Middle frontal gyrus (tissue), 1 donor: ENCODE measurements at regions not wholly inside any gene's neighbourhood (a gene's known extent, or its start where the extent isn't known, plus 50 kb on each side); places are given as distances from the start of the nearest gene placed in this dataset.
A peak's percentile ranks its signal among the peaks of the same experiment; 100 is the strongest.

Experiments used
- DNase-seq: peaks from one replicate; pipeline ENCODE4 v3.0.0-alpha.2; 2015; ENCODE audit warnings: low spot score; ENCODE audit errors: extremely low spot score

DNA sequence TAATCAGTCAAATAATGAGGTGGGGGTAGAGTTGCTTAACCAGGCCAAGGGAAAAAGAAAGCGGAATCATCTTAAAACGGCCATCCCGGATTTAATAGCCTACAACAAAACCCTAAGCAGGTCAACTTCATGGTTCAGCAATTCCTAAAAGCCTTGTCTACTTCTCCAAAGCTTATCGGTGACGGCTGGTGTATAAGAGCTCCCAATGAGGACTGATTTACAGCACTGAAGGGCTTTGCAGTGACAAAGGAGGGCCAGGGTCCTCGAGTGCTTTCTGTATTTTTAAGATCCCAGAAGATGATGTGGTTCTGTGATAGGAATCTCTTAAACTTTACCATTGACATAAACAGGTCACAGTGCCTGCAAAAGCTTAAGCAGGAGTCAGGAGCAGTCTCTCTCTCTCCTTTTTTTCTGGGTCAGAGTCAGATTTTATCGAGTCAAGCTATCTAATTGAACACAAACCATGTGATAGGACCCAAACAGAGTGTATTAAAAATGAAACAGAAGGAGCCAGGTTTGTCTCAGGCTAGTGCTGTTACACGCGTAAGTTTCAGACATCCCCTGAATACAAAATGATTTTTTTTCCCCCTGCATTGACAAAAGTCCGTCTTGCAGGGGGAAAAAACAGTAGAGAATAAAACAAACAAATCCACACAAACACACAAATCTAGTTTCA is 663.6 kb upstream of the ZNF608 start:
- no peak for DNase-seq

DNA sequence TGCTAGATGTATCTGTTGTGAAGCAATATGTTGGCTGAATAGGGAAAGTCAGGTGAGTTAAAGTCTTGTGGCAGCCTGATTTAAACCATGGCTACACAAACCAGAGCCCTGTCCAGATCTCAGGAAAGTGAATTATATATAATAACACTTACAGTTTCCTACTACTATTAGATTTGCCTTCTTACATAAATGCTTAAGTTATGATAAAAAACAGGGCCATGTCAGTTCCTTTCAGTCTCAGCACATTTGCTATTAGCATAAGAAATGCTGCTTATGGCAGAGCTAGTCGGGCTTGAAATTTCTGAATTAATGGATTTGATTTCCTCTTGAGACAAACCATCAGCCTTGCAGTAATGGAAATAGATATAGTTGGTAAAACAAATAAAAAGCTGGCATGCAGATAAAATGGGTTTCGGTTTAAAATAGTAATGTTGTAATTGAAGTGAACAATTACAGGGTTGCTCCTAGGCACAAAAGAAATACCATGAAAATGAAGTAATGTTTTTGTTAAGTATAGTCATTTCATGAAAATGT is 664.2 kb upstream of the ZNF608 start:
- no peak for DNase-seq

DNA sequence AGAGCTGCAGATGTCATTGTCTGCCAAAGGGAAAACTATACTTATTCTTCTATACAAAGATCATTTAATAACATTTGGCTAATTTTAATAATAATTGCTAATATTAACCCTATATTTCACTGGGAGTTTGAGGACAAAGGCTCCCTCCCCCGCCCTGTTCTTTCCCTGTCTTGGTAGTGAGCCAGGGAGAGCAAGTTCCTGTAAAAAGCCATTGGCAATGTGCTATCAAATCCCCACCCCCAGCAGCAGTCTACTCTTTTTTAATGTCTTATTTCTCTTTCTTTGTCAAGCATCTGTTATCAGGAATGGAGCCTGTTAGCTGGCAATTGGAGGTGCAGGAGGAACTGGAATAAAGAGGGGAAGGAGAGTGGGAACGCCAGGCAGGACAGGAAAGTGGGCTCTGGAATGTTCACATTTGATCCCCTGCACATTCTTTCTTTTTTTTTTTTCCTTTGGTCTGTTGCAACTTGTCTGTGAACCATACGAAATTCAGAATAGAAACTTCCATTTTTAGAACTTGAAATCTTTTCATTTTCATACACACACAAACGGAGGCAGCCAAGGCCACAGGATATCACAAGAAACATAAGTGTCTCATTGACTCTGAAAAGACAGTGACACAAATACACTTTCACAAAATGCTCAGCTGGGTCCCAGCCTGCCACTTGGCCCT is 664.8 kb upstream of the ZNF608 start:
- no peak for DNase-seq

GRCh38 chr5:125411744-125412560 is 665.5 kb upstream of the ZNF608 start:
- peak; percentile 39 for DNase-seq

GRCh38 chr5:125412561-125413495 is 666.4 kb upstream of the ZNF608 start:
- DNase-seq: peak; percentile 87

DNA sequence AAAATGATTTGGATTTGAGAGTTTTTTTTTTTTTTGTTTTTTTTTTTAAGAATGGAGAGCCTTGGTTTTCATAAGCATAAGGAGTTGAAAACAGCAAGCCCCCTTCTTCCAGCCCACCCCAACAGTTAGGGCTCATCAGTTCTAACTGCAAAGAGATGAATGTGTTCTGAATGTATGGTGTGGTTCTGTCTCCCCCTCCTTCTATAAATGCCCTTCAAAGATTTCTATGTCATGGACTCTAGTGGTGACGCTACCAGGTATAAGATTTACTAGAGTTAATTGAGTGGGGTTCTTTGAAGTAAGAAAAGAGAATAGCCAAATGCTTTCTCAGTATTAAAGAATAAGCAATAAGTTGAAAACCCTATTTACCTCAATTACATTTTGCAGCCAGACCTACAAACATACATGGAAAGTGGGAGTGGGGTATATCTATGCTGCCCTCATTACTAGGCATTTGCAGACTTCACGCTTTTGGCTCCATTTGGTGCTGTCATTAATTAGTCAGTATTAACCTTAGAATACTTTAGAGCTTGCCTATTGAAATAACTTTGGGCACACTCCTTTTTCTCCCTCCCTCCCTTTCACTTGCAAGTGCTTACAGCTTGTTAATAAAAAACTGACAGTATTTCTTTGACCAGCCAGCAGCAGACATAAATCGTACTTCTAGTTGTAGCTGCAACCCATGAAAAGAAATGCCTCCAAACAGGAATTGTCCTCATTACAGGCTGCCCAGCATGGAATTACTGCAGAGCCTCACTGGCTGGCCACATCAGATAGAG is 667.2 kb upstream of the ZNF608 start:
- no peak for DNase-seq

DNA sequence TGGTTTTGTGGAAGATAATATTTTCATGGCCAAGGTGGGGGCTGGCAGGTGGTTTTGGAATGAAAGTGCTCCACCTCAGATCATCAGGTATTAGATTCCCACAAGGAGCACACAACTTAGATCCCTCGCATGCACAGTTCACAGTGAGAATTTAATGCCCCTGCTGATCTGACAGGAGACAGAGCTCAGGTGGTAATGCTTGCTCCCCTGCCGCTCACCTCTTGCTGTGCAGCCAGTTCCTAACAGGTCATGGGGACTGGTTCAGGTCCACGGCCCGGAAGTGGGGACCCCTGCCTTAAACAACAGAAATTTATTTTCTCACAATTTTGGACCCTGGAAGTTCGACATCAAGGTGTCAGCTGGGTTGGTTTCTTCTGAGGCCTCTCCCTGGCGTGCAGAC is 668.7 kb upstream of the ZNF608 start:
- DNase-seq: no peak

DNA sequence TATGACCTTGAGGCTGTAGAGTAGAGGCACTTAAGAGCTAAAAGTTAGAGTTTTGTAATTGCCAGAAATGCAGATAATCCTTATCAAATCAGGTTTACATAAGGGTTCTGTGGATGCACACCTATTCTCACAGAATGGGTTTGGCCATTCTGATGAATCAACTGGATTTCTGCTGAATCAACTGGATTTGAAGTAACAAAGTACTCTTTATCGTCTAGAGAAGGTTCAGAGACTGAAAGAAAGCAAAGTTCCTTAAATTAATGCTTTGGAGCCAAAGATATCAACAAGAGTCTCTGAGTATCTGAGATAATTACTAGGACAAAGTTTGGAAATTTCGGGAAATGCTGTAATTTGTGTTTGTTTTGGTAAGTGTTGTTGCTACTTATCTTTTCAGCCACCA is 669.6 kb upstream of the ZNF608 start:
- no peak for DNase-seq

DNA sequence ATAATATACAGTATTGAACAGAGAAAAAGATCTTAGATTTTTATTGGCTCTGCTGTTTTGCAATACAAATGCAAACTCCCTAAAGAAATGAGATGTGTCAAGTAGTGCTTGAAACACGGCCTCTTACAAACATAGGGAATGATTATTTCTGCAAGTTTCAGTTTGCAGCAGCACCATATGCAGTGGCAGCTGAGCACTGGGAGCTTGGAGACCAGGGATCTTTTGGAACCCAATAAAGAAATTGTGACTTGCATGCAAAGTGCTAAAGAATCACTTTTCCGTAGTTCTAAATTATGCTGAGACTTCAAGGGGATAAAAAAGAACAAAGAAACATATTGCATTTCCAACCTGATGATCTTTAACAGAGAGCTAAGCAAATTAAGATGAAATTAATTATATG is 674.6 kb upstream of the ZNF608 start:
- no peak for DNase-seq

DNA sequence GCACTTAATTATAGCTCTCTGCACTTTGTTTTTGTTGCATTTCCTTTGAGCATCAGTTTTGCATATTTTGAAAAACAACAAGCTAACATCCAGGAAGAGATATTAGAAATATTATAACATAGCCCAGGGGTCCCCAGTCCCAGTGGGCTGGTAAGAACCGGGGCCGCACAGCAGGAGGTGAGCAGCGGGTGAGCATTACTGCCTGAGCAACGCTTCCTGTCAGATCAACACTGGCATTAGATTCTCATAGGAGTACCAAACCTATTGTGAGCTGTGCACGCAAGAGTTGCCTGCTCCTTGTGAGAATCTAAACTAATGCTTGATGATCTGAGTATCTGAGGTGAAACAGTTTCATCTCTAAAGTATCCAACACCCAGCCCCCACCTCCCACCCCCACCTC is 675.9 kb upstream of the ZNF608 start:
- no peak for DNase-seq

DNA sequence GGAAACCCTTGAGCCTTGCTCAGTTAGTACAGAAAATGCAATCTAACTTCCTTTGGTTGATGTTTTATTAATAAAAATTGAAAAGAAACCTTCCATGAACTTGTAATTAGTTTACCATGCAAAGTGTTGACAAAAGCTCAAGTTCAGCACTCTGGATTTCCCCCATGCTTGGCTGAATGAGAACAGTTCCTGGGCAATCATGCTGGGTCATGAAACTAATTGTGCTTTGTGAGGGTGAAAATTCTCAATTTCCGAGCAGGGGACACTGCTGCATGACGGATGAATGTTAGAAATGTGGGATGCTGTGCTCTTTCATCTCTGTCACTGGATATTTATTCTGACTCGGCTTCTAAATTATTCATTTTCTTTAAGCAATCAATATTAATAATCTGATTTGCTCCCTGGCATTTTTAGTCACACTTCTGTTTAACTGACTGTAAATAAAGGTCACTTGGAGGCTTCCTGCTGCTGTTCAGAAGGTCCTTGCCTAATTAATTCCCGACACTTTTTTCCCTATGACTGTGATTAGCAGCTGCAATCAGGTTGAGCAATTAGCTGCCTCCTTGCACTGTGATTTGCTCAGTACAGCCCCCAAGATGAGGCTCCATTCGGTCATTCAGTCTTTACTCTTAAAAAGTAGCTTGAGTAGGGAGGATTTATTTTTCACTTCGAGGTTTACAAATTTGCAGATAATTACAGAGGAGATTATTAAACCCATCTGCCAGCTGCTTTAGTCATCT is 678.1 kb upstream of the ZNF608 start:
- no peak for DNase-seq

DNA sequence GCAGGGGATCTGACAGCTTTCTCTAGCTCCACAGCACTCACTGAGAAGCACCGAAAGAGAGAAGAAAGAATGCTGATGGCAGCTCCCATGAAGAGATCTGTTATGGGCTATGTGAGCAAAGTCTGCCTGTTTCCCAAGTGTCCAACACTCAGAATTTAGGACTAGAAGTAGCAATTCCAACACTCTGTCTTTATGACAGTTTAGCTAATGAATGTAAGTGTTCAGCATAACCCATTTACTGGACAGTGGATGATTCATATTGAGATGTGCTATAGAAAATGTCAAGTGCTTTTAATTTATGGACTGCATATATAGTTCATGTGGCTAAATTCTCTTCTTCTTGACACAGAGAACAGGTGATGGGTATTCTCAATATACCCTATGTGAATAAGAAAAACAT is 683.1 kb upstream of the ZNF608 start:
- no peak for DNase-seq

- DNase-seq: no peak
Measured at GRCh38 chr5:125433457-125433856, 687.0 kb upstream of the ZNF608 start.

DNA sequence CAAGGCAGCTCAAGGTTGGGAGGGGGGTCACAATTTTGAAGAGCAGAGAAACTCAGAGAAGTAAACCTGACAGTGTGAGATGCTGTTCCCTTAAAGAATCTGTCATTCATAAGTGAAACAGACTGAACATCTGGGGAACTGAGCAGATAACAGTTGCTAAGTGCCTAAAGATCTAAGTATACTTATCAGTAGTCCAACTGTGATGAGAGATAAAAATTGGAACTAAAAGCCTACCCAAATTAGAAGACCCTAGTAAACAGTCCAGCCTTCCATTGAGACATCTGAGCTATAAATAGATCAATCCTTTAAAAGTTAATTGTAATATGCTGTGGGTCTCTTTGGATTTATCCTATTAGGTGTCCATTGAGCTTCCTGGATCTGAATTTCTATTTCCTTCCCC is 692.8 kb upstream of the ZNF608 start:
- no peak for DNase-seq

- DNase-seq: no peak
Measured at GRCh38 chr5:125440905-125441304, 694.5 kb upstream of the ZNF608 start.

DNA sequence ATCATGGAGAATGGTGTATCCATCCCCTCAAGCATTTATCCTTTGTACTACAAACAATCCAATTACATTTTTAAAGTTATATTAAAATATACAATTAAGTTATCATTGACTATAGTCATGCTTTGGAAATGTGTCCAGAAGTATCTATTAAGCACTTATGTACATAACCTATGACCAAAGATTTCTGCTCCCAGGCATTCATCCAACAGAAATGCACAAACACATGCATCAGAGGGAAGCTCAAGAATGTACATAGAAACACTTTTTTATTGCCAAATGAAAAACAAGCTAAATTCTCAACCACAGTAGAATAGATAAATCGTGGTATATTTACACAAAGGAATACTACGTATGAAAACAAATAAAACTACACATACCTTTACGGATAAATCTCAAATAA is 700.5 kb upstream of the ZNF608 start:
- DNase-seq: no peak

- DNase-seq: peak; percentile 6
Measured at GRCh38 chr5:125450771-125451170, 704.3 kb upstream of the ZNF608 start.

DNA sequence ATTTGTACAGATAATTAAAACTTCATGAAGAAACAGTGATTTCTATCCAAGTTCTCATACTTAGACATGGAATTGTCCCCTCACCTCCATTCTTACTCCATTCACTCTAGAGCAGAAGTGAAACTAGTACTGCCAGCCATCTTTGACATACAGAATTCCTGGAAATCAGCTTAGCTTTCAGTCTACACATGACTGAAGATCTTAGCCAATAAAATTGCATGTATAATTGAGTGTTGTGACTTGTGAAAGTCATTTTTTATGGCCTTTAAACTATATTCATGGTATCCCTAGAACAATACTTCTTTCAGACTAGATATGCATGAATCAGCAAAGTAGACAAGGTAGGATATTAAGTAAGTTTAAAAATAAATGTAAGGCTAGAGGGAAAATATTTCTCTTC is 705.2 kb upstream of the ZNF608 start:
- no peak for DNase-seq

DNA sequence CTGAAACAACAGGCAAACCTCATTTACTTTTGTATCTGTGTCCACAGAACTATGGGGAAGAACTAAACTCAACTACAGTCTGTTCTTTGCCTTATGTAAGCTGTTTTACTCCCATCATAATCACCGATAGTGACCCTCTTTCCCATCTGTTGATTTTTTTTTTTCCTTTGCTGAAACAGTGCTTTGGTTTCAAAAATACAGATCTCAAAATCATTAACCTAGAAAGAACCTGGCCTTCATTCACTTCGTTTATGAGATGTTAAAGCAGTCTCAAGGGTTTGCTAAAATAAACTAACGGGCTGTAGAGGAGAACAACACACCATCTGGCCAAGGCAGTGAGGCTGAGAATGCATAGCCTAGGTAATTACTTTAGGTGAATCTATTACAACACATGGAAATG is 706.6 kb upstream of the ZNF608 start:
- DNase-seq: no peak

- no peak for DNase-seq
Measured at GRCh38 chr5:125455041-125455440, 708.6 kb upstream of the ZNF608 start.
